GM23338 (cell line): ENCODE measurements at regions not wholly inside any gene's neighbourhood (a gene's known extent, or its start where the extent isn't known, plus 50 kb on each side); places are given as distances from the start of the nearest gene placed in this dataset.
A peak's percentile ranks its signal among the peaks of the same experiment; 100 is the strongest.

Experiments
- ATAC-seq: fragments of 200-7000 bp; cut with Tn5 transposase; 3 replicates; pipeline ENCODE4 v1.9.1; 2020
- DNase-seq: peaks from one replicate; pipeline ENCODE4 v3.0.0-alpha.2; 2015; ENCODE audit warnings: low spot score
- H2AFZ ChIP-seq: fragments of 200-600 bp; sonication (generic); 2 replicates; pipeline ENCODE4 v1.8.0; 2016; ENCODE audit warnings: antibody characterized with exemption, mild to moderate bottlenecking, moderate library complexity
- H3F3A ChIP-seq: fragments of 200-600 bp; sonication (generic); replicated peaks from 2 replicates; pipeline ENCODE4 v1.8.0; 2017; ENCODE audit warnings: antibody characterized with exemption, mixed run types, low read depth
- H3K27ac ChIP-seq: fragments of 200-600 bp; sonication (generic); 2 replicates; pipeline ENCODE4 v1.6.1; 2016; ENCODE audit warnings: low read depth
- H3K27me3 ChIP-seq: fragments of 200-600 bp; sonication (generic); 2 replicates; pipeline ENCODE4 v1.8.0; 2016; ENCODE audit warnings: mild to moderate bottlenecking, mixed run types, moderate library complexity; ENCODE audit not compliant: insufficient read depth
- H3K36me3 ChIP-seq: fragments of 200-600 bp; sonication (generic); 2 replicates; pipeline ENCODE4 v1.8.0; 2016; ENCODE audit warnings: mild to moderate bottlenecking; ENCODE audit not compliant: insufficient read depth
- H3K4me1 ChIP-seq: fragments of 200-600 bp; sonication (generic); 2 replicates; pipeline ENCODE4 v1.8.0; 2016; ENCODE audit warnings: mild to moderate bottlenecking, moderate library complexity; ENCODE audit not compliant: insufficient read depth
- H3K4me2 ChIP-seq: fragments of 200-600 bp; sonication (generic); 2 replicates; pipeline ENCODE4 v1.7.1; 2017; ENCODE audit warnings: mixed run types
- H3K4me3 ChIP-seq: fragments of 200-600 bp; sonication (generic); 2 replicates; pipeline ENCODE4 v1.6.1; 2016; ENCODE audit warnings: mixed run types
- H3K79me2 ChIP-seq: fragments of 200-600 bp; sonication (generic); replicated peaks from 2 replicates; pipeline ENCODE4 v1.8.0; 2017; ENCODE audit warnings: mild to moderate bottlenecking; ENCODE audit not compliant: insufficient read depth
- H3K9me2 ChIP-seq: fragments of 200-600 bp; sonication (generic); 2 replicates; pipeline ENCODE4 v1.8.0; 2017; ENCODE audit not compliant: insufficient read depth
- H4K20me1 ChIP-seq: fragments of 200-600 bp; sonication (generic); replicated peaks from 2 replicates; pipeline ENCODE4 v1.8.0; 2017; ENCODE audit warnings: mild to moderate bottlenecking; ENCODE audit not compliant: insufficient read depth
- H3K27ac Mint-ChIP-seq: 2 replicates; pipeline ENCODE4 v1.8.0; 2020; ENCODE audit warnings: inconsistent platforms, mild to moderate bottlenecking, moderate library complexity, mixed read lengths
- H3K27me3 Mint-ChIP-seq: 3 replicates; pipeline ENCODE4 v1.8.0; 2022; ENCODE audit warnings: low read depth, mild to moderate bottlenecking, moderate library complexity, mixed read lengths, inconsistent platforms; ENCODE audit not compliant: insufficient read depth, poor library complexity
- H3K36me3 Mint-ChIP-seq: 3 replicates; pipeline ENCODE4 v1.8.0; 2021; ENCODE audit warnings: low read depth, mild to moderate bottlenecking, inconsistent platforms, moderate library complexity, mixed read lengths
- H3K4me1 Mint-ChIP-seq: 3 replicates; pipeline ENCODE4 v1.8.0; 2020; ENCODE audit warnings: mild to moderate bottlenecking, inconsistent platforms, mixed read lengths
- H3K4me3 Mint-ChIP-seq: 3 replicates; pipeline ENCODE4 v1.8.0; 2021; ENCODE audit warnings: moderate library complexity, mild to moderate bottlenecking, inconsistent platforms, mixed read lengths
- H3K9me3 Mint-ChIP-seq: 3 replicates; pipeline ENCODE4 v1.8.0; 2020; ENCODE audit warnings: moderate library complexity, mild to moderate bottlenecking, inconsistent platforms, mixed read lengths
- EZH2phosphoT487 ChIP-seq: fragments of 200-600 bp; sonication (generic); IDR thresholded peaks from one replicate; pipeline ENCODE4 v1.8.1; 2018; ENCODE audit warnings: antibody characterized with exemption; ENCODE audit not compliant: unreplicated experiment
- TF ChIP-seq, protein P1 (sequence below): IDR thresholded peaks from one replicate; pipeline ENCODE4 v1.6.1; 2018; ENCODE audit warnings: antibody characterized with exemption; ENCODE audit not compliant: unreplicated experiment
- TF ChIP-seq, protein P2 (sequence below): IDR thresholded peaks from 2 replicates; pipeline ENCODE4 v1.6.1; 2016; ENCODE audit warnings: antibody characterized with exemption
- TF ChIP-seq, protein P3 (sequence below), 2 experiments: fragments of 200-600 bp in 1 of 2; sonication (generic) in 1 of 2; conservative IDR thresholded peaks; 2 replicates each; pipeline versions ENCODE4 v1.5.1 to v1.6.1; 2016 to 2017; ENCODE audit warnings: antibody characterized with exemption in 2 of 2, low read depth in 2 of 2, mild to moderate bottlenecking in 2 of 2, moderate library complexity in 1 of 2

DNA sequence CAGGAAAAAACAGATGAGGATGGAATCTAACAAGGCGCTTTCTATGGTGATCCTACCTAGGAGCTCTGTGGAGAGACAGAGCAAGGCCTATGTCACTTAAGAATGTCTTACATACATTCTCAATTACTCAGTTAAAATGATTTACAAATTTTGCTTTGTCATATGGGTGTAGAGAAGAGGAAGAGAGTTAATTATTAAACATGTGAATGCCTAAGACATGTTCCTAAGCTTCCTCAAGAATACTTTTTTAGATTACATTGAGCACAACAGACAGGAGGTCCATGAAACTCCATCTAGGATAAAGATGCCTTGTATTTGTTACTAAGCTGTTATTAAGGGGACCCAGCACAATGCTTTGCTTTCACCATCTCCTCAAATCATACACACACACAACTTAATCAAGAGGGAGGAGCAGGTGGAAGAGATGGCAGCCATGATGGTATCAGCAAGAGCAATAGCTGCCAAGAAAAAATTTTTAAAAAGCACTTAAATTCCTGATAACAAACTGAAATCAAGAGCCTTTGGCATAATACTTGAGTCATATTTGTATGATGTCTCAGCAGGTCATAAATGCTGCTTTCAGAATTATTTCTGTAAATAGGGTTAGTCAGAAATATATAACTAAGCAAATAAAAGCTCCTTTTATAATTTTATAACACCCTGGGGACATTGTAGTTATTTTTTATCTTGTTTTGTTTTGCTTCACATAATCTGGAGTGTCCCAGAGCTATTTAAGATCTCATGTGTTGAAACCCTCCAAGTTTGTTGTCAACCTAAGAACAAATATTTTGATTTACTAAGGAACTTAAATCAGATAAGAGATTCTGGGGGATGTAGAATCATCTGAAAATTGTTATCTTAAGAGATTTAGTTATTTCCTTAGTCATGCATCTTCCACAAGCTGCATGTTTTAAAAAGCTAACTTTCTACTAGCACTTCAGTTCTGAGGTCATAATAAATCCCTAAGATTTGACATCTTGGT is 70.0 kb upstream of the CD2AP start (continued):
- TF ChIP-seq, protein P1, sequence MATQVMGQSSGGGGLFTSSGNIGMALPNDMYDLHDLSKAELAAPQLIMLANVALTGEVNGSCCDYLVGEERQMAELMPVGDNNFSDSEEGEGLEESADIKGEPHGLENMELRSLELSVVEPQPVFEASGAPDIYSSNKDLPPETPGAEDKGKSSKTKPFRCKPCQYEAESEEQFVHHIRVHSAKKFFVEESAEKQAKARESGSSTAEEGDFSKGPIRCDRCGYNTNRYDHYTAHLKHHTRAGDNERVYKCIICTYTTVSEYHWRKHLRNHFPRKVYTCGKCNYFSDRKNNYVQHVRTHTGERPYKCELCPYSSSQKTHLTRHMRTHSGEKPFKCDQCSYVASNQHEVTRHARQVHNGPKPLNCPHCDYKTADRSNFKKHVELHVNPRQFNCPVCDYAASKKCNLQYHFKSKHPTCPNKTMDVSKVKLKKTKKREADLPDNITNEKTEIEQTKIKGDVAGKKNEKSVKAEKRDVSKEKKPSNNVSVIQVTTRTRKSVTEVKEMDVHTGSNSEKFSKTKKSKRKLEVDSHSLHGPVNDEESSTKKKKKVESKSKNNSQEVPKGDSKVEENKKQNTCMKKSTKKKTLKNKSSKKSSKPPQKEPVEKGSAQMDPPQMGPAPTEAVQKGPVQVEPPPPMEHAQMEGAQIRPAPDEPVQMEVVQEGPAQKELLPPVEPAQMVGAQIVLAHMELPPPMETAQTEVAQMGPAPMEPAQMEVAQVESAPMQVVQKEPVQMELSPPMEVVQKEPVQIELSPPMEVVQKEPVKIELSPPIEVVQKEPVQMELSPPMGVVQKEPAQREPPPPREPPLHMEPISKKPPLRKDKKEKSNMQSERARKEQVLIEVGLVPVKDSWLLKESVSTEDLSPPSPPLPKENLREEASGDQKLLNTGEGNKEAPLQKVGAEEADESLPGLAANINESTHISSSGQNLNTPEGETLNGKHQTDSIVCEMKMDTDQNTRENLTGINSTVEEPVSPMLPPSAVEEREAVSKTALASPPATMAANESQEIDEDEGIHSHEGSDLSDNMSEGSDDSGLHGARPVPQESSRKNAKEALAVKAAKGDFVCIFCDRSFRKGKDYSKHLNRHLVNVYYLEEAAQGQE = no peak
- TF ChIP-seq, protein P2, sequence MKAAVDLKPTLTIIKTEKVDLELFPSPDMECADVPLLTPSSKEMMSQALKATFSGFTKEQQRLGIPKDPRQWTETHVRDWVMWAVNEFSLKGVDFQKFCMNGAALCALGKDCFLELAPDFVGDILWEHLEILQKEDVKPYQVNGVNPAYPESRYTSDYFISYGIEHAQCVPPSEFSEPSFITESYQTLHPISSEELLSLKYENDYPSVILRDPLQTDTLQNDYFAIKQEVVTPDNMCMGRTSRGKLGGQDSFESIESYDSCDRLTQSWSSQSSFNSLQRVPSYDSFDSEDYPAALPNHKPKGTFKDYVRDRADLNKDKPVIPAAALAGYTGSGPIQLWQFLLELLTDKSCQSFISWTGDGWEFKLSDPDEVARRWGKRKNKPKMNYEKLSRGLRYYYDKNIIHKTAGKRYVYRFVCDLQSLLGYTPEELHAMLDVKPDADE = no peak

DNA sequence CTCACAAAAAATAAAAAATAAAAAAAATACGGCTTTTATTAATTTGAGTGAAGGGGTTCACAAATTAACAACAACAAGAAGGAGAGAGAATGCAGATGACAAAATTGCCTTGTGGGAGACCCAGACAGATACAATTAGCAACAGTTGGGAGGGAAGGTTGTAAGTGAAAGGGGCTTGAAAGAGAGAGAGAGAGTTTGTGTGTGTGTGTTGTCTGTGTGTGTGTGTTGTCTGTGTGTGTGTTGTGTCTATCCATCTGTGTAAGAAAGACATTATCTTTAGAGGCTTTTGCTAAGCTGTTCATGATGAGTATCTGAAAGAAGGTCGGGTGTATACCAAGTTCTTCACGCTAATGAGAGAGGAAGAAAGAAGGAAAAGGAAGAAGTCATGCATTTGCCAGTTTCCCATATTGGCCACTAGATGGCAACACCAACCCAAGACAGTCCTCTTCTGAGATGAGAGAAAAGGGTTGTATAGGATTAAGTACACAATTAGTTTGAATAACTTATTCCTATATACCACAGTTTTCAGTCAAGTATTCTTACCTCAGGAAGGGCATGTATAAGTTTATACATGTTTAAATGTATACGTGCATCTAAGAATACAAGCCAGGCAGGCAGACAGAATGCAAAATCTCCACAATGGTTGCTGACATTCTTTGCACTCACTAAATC is 63.7 kb upstream of the CD2AP start:
- no peaks in the 10 kb centered on the region for H4K20me1 ChIP-seq
- Mint-ChIP-seq H3K36me3 (no peaks in the 10 kb centered on the region), H3K4me3 (no peak overlapping the region), H3K27ac (no peak overlapping the region), H3K9me3 (no peaks in the 10 kb centered on the region), H3K4me1 (peaks cover 16% of the 10 kb centered on the region; the same call in 2 of the 3 replicates), H3K27me3 (no peaks in the 10 kb centered on the region)
- DNase-seq = peak; percentile 77
- H3F3A ChIP-seq = no peaks in the 10 kb centered on the region
- TF ChIP-seq, protein P3, sequence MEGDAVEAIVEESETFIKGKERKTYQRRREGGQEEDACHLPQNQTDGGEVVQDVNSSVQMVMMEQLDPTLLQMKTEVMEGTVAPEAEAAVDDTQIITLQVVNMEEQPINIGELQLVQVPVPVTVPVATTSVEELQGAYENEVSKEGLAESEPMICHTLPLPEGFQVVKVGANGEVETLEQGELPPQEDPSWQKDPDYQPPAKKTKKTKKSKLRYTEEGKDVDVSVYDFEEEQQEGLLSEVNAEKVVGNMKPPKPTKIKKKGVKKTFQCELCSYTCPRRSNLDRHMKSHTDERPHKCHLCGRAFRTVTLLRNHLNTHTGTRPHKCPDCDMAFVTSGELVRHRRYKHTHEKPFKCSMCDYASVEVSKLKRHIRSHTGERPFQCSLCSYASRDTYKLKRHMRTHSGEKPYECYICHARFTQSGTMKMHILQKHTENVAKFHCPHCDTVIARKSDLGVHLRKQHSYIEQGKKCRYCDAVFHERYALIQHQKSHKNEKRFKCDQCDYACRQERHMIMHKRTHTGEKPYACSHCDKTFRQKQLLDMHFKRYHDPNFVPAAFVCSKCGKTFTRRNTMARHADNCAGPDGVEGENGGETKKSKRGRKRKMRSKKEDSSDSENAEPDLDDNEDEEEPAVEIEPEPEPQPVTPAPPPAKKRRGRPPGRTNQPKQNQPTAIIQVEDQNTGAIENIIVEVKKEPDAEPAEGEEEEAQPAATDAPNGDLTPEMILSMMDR (conservative IDR thresholded peaks at IDR 0.05; ENCODE audit: low read depth in 2 of 2) = peak; percentile 94 to 99
- no peak for TF ChIP-seq EZH2phosphoT487
- H3K27ac ChIP-seq = no peak overlapping the region
- no peaks in the 10 kb centered on the region for H3K4me1 ChIP-seq
- H3K4me3 ChIP-seq = no peak overlapping the region
- no peak overlapping the region for H2AFZ ChIP-seq
- no peaks in the 10 kb centered on the region for H3K27me3 ChIP-seq
- no peaks in the 10 kb centered on the region for H3K79me2 ChIP-seq
- peak; percentile 92 for ATAC-seq
- H3K9me2 ChIP-seq = no peaks in the 10 kb centered on the region; the same call in 1 of the 2 replicates
- H3K4me2 ChIP-seq = no peak overlapping the region
- no peaks in the 10 kb centered on the region for H3K36me3 ChIP-seq
